Islet precursor cell (in vitro differentiated cells): ENCODE measurements at regions not wholly inside any gene's neighbourhood (a gene's known extent, or its start where the extent isn't known, plus 50 kb on each side); places are given as distances from the start of the nearest gene placed in this dataset.
A peak's percentile ranks its signal among the peaks of the same experiment; 100 is the strongest.

ENCODE experiments used
- DNase-seq: peaks from one replicate; pipeline ENCODE4 v3.0.0-alpha.2; 2018

- DNase-seq, result peak; percentile 61
These were observed 124.2 kb downstream of the TMEM161B start for GRCh38 chr5:88144219-88145001.

DNA sequence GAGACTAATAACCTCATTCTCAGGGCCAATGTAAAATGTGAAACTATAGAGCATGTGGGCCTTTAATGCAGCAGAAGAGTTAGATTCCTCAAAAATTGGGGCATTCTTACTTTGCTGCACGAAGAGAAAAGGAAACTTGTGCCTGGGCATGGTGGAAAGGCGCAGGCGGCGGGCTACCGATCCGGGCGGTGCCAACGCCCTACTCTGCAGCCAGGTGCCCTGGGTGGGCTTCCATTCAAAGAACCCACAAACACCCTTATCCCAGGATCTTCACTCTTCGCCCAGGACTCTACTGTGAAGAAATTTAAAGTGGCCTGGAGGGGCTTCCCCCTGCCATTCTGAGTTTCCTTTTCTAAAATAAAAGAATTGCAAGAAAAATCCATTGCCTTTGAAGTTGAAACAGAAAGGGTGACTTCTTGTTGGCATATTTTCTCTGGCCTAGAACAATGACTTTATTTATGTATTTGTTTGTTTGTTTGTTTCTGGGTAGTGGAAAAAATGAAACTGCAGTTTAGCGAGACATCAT is 124.9 kb downstream of the TMEM161B start:
- no peak for DNase-seq

GRCh38 chr5:88142886-88143692 is 125.6 kb downstream of the TMEM161B start:
- DNase-seq, result no peak

DNA sequence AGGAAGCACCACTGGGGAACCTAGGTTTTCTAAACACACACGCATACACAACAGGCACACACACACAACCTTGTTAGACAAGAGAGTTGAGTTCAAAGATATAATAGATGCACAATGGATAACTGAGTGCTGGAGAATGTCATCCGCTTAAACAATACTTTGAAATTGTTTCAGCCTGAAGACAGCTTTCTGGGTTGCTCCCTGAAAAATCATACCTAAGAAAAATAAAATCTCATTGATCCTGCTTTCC is 126.1 kb downstream of the TMEM161B start:
- no peak for DNase-seq

- peak; percentile 99 for DNase-seq
These were observed 127.5 kb downstream of the TMEM161B start for GRCh38 chr5:88140856-88141752.

DNA sequence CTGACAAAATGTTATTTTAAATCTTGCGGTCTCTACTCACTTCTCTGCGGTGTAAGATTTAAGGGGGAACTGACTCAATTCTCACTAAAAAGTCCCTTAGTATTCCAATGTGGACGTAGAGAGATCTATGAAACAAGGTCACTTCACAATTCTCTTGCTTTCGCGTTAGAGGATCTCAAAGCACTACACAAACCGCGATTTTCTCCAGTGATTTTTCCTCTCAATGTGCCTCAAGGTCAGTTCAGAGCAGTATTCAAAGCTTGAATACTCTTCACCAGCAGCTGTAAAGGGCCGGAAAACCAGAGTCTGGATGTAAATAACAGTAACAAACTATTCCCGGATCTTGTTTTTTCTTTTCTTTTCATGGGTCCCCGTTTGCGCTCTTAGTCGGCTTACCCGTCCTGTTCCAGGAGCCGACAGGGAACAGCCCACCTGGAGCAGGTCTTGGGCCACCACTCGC is 128.2 kb downstream of the TMEM161B start:
- no peak for DNase-seq

- DNase-seq, result no peak
These were observed 138.3 kb downstream of the TMEM161B start for GRCh38 chr5:88130211-88130815.

- no peak for DNase-seq
These were observed 139.8 kb downstream of the TMEM161B start for GRCh38 chr5:88128813-88129212.

DNA sequence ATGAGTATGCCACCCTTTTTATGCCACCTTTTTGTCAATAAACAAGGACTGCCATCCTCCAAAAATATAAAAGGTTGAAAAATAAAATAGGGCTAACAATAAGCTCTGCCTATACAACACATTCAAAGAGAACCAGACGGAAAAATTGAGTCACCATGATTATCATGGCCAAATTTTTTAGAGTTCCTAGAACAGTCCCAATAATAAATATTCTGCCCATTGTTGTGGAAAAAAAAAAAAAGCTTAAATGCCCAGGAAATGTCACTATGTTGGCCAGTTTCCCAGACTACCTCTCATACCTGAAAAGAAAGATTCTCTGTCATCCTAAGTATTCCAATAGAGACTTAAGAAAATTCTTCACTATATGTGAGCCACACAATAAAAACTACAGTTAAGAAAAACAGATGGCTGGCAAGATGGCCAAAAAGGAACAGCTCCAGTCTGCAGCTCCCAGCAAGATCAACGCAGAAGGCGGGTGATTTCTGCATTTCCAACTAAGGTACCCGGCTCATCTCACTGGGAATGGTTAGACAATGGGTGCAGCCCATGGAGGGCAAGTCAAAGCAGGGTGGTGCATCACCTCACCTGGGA is 149.0 kb downstream of the TMEM161B start:
- DNase-seq, result no peak

DNA sequence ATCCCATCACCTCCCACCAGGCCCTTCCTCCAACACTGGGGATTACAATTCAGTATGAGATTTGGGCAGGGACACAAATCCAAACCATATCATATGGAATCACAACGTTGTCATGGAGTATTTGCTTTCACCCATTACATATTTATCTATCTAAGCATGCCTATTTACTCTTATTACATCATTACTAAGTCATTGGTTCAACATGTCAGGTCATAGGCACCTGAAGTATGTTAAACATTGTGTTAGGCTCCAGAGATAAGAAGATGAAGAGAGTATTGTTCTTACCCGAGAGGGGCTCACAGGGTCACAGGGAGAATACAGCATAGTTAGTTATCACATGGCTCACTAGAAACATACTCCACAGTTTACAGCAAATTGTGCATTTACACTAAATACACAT is 150.5 kb downstream of the TMEM161B start:
- DNase-seq, result no peak

DNA sequence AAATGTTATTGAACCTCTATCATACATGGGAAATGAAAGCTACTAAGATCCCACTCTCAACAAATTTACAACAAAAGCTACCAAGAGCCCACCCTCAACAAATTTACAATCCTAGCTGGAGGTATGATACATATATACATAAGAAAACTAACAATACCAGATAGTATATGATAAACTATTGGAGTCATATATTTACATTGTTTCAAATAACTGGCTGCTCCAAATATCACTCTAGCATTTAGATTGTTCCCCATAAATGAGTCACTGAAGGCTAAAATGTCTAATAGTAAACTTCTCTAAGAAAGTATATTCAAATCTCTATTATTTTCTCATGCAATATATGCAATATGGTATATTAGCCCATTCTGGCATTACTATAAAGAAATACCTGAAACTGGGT is 151.1 kb downstream of the TMEM161B start:
- no peak for DNase-seq

DNA sequence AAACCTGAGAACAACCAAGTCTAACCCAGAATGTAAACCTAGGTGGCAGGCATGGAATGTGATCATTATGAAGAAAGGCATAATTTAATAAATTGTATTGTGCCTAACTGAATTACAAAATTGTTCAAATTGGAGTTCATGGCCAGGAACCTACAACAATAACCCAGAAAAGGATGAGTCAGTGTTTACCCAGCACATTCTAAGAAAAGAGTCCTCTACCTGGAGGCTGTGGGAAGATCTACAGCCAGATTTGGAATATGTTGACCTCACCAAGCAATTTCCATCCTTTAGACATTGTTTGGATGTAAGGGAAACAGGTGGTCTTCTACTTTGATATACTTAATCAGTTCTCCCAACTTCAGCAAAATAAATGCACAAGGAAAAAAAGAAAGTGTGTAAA is 152.2 kb downstream of the TMEM161B start:
- DNase-seq, result no peak

- DNase-seq, result no peak
These were observed 153.4 kb downstream of the TMEM161B start for GRCh38 chr5:88115211-88115610.

- no peak for DNase-seq
These were observed 155.2 kb downstream of the TMEM161B start for GRCh38 chr5:88113429-88113828.

DNA sequence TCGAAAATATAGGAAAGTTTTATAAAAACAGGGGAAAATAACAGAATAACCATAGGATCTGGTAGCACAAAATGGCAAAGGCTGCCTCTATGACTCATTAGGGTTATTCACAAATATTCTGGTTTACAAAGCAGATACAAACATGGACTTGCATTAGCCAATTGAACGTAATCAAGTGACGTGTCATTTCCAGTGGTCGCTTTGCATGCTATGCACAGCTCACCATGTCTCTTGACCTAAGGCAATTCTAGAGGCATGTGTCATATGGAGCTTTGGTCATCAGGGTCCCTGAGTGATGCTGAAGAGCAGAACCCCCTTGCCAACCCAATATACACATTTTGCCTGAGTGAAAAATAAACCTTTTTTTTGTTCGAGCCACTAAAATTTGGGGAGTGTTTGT is 158.8 kb downstream of the TMEM161B start:
- no peak for DNase-seq

DNA sequence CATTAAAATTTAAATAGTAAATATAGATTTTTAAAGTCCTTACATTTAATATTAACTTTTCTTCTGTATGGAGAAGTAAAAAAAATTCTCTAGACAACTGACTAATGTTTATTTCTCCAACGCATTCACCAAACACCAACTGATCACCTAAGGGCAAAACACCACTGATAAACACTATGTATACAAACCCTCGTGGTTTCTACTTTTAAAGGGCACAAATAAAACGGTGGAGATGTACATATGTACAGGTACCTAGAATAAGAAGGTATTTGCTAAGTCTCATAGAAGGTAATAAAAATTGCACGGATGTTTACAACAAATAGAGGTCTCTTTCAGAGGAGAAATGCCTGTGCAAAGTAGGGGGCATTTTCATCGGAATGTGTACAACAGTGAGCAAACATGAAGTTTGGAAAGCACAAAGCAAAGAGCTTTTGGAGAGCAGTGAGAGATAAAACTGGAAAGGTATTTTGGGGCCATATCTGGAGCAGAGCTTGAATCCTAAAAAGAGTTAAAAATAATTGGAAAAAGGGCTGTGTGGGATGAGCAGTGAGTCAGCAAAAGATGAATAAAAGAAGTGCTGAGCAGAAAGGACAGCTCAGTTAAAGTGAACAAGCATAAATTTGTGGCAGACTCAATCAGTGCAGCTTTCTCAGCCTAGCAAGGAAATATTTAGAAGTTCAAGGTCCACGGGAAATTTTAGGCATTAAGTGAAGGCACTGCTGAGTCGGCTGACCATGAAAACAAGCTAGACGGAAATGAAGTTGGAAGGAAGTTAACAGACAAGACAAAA is 160.0 kb downstream of the TMEM161B start:
- DNase-seq, result no peak

DNA sequence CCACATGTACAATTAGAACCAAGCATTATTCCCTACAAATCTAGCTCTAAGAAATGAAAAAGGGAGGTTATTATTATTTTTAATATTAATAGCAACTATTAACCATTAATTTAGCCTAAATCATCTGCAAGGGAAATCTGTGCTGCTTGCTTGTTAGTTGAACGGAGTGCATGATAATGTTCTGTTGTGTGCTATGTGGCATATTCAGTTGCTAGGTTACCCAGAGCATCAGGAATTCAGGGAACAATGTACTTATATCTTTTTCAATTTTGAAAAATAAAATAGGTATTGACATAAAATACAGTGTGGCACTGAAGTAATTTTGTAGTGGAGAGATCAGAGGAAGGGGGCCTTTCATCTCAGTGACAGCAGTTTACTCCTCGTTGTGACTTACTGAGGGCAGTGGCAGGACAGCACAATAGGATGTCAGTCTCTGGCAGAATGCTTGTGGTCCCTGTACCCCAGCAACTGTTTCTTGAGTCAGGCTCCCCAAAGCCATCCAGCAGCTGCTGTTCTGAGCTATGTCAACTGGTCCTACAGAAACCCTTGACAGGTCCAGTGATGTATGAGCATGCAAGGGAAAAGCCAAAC is 173.6 kb downstream of the TMEM161B start:
- DNase-seq, result no peak

GRCh38 chr5:88094403-88094802 is 174.2 kb downstream of the TMEM161B start:
- no peak for DNase-seq

GRCh38 chr5:88093765-88094164 is 174.9 kb downstream of the TMEM161B start:
- no peak for DNase-seq

DNA sequence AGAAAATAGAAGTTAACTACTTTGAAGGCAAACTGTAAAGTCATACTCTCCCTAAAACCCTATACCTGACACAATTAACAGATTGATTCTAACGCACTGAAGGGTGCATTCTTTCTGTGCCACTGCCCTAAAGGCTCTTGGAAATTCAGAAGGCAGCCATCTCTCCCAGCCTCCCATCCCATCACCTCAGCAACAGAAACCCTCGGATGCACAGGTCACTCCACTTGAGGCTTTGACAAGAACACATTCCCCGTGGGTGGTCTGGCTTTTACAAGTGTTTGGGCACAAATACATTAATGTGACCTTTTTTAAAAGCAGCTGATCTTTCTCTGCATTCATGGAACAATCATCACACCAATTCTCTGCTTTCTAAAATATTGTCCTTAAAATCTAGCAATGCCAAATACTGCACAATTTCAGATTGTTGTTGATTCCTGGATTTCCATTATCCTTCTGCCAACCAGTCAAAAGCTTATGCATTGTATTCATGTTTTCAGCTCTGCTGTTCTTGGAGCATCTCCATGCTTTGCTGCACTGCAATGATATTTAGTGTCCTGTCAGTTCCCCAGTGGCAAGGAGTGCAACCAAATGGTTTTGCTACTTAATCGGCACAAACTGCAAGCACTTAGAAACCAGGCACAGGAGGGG is 175.6 kb downstream of the TMEM161B start:
- DNase-seq, result peak; percentile 62

- peak; percentile 73 for DNase-seq
These were observed 176.3 kb downstream of the TMEM161B start for GRCh38 chr5:88092358-88092757.
